Neural cell (in vitro differentiated cells): ENCODE measurements at regions not wholly inside any gene's neighbourhood (a gene's known extent, or its start where the extent isn't known, plus 50 kb on each side); places are given as distances from the start of the nearest gene placed in this dataset.

Source experiments
- H2AFZ ChIP-seq: fragments of 200-600, 300-800 bp; sonication (generic), shearing (Covaris generic); 2 replicates; pipeline ENCODE4 v1.6.0; 2014; ENCODE audit warnings: low read depth, mild to moderate bottlenecking, antibody characterized with exemption, low read length, moderate library complexity
- H3F3A ChIP-seq: fragments of 200-600 bp; shearing (Covaris generic); 2 replicates; pipeline ENCODE4 v1.6.1; 2016; ENCODE audit warnings: mild to moderate bottlenecking, moderate library complexity, mixed read lengths, antibody characterized with exemption, low read length; ENCODE audit not compliant: insufficient read depth, poor library complexity, severe bottlenecking
- H3K27ac ChIP-seq: fragments of 200-600, 300-800 bp; sonication (generic), shearing (Covaris generic); 2 replicates; pipeline ENCODE4 v1.5.1; 2014; ENCODE audit warnings: mild to moderate bottlenecking, low read length, moderate library complexity
- H3K27me3 ChIP-seq: fragments of 300-800, 200-600 bp; sonication (generic), shearing (Covaris generic); 2 replicates; pipeline ENCODE4 v1.6.0; 2014; ENCODE audit warnings: mild to moderate bottlenecking, low read depth, low read length, moderate library complexity; ENCODE audit not compliant: insufficient read depth
- H3K36me3 ChIP-seq: fragments of 300-800, 200-600 bp; sonication (generic), shearing (Covaris generic); 2 replicates; pipeline ENCODE4 v1.5.1; 2014; ENCODE audit warnings: mild to moderate bottlenecking, antibody characterized with exemption, low read length, moderate library complexity; ENCODE audit not compliant: insufficient read depth
- H3K4me2 ChIP-seq: fragments of 300-800, 200-600 bp; sonication (generic), shearing (Covaris generic); 2 replicates; pipeline ENCODE4 v1.6.0; 2014; ENCODE audit warnings: mild to moderate bottlenecking, low read length
- H3K4me3 ChIP-seq: fragments of 300-800, 200-600 bp; sonication (generic), shearing (Covaris generic); 2 replicates; pipeline ENCODE4 v1.5.1; 2014; ENCODE audit warnings: mild to moderate bottlenecking, low read length, moderate library complexity
- H3K79me2 ChIP-seq: fragments of 200-600 bp; shearing (Covaris generic); replicated peaks from 2 replicates; pipeline ENCODE4 v1.6.0; 2014; ENCODE audit warnings: mild to moderate bottlenecking, low read length, moderate library complexity; ENCODE audit not compliant: insufficient read depth
- H3K9ac ChIP-seq: fragments of 300-800, 200-600 bp; sonication (generic), shearing (Covaris generic); 2 replicates; pipeline ENCODE4 v1.6.1; 2016; ENCODE audit warnings: mild to moderate bottlenecking, low read length, mixed read lengths
- H3K9me2 ChIP-seq: fragments of 200-600 bp; shearing (Covaris generic); 2 replicates; pipeline ENCODE4 v1.6.1; 2016; ENCODE audit warnings: mild to moderate bottlenecking, low read length, mixed read lengths; ENCODE audit not compliant: insufficient read depth
- H3K9me3 ChIP-seq: fragments of 200-600, 300-800 bp; sonication (generic), shearing (Covaris generic); 2 replicates; pipeline ENCODE4 v1.6.1; 2016; ENCODE audit warnings: mild to moderate bottlenecking, mixed run types, low read length, moderate library complexity, mixed read lengths
- H4K20me1 ChIP-seq: fragments of 200-600 bp; shearing (Covaris generic); 2 replicates; pipeline ENCODE4 v1.6.1; 2016; ENCODE audit warnings: mild to moderate bottlenecking, mixed run types; ENCODE audit not compliant: insufficient read depth
- CTCF ChIP-seq: fragments of 450-650 bp; IDR thresholded peaks from 2 replicates; pipeline ENCODE4 v1.5.1; 2014; ENCODE audit warnings: antibody characterized with exemption, mild to moderate bottlenecking, moderate library complexity; ENCODE audit not compliant: poor library complexity, severe bottlenecking
- EP300 ChIP-seq: fragments of 450-650 bp; conservative IDR thresholded peaks from 2 replicates; pipeline ENCODE4 v1.6.1; 2014; ENCODE audit warnings: antibody characterized with exemption, mild to moderate bottlenecking, moderate library complexity; ENCODE audit not compliant: poor library complexity, severe bottlenecking
- EZH2 ChIP-seq: fragments of 200-600, 300-800 bp; shearing (Covaris generic), sonication (generic); IDR thresholded peaks from 2 replicates; pipeline ENCODE4 v1.6.1; 2014; ENCODE audit warnings: antibody characterized with exemption, low read length, borderline replicate concordance, mild to moderate bottlenecking; ENCODE audit not compliant: insufficient read depth, poor library complexity, severe bottlenecking
- POLR2AphosphoS5 ChIP-seq: IDR thresholded peaks from 2 replicates; pipeline ENCODE4 v1.6.1; 2012
- RAD21 ChIP-seq: fragments of 450-650 bp; conservative IDR thresholded peaks from 2 replicates; pipeline ENCODE4 v1.6.1; 2014; ENCODE audit warnings: antibody characterized with exemption, mild to moderate bottlenecking, moderate library complexity
- SMC3 ChIP-seq: fragments of 450-650 bp; conservative IDR thresholded peaks from 2 replicates; pipeline ENCODE4 v1.6.1; 2014; ENCODE audit warnings: antibody characterized with exemption, mild to moderate bottlenecking, moderate library complexity; ENCODE audit not compliant: poor library complexity
- TAF1 ChIP-seq: IDR thresholded peaks from 2 replicates; pipeline ENCODE4 v1.6.1; 2012; ENCODE audit warnings: low read depth

- no peak overlapping the region for H3K27ac ChIP-seq
- H3K9ac ChIP-seq: no peak overlapping the region
- H3K36me3 ChIP-seq: no peaks in the 10 kb centered on the region
- no peaks in the 10 kb centered on the region for H3F3A ChIP-seq
- no peaks in the 10 kb centered on the region for H3K9me2 ChIP-seq
- no peaks in the 10 kb centered on the region for H4K20me1 ChIP-seq
- no peak for TF ChIP-seq POLR2AphosphoS5
- no peaks in the 10 kb centered on the region for H3K27me3 ChIP-seq
- no peaks in the 10 kb centered on the region for H3K79me2 ChIP-seq
- no peak overlapping the region for H2AFZ ChIP-seq
- no peaks in the 10 kb centered on the region for H3K9me3 ChIP-seq
- no peak overlapping the region for H3K4me3 ChIP-seq
- no peak overlapping the region for H3K4me2 ChIP-seq
Observed at GRCh38 chr6:132236281-132236680, 165.0 kb downstream of the MOXD1 start.

- Histone ChIP-seq H3K79me2 (no peaks in the 10 kb centered on the region), H3F3A (no peaks in the 10 kb centered on the region), H3K9me2 (no peaks in the 10 kb centered on the region), H3K4me2 (no peak overlapping the region), H4K20me1 (no peaks in the 10 kb centered on the region), H3K4me3 (no peak overlapping the region), H3K9me3 (no peaks in the 10 kb centered on the region), H3K27ac (no peak overlapping the region), H3K36me3 (no peaks in the 10 kb centered on the region), H3K27me3 (no peaks in the 10 kb centered on the region), H2AFZ (no peak overlapping the region), H3K9ac (no peak overlapping the region)
- TF ChIP-seq TAF1 (no peak), CTCF (no peak), EP300 (no peak), EZH2 (no peak), RAD21 (no peak)
Observed at GRCh38 chr6:132235596-132236280, 165.5 kb downstream of the MOXD1 start.

GRCh38 chr6:132234356-132234755 is 166.9 kb downstream of the MOXD1 start:
- Histone ChIP-seq H3K27ac (no peak overlapping the region), H3F3A (no peaks in the 10 kb centered on the region), H3K79me2 (no peaks in the 10 kb centered on the region), H2AFZ (no peak overlapping the region), H3K9me3 (no peaks in the 10 kb centered on the region), H3K4me3 (no peak overlapping the region), H3K36me3 (no peaks in the 10 kb centered on the region), H3K9ac (no peak overlapping the region), H3K27me3 (no peaks in the 10 kb centered on the region), H3K4me2 (no peak overlapping the region), H3K9me2 (no peaks in the 10 kb centered on the region), H4K20me1 (no peaks in the 10 kb centered on the region)
- TF ChIP-seq POLR2AphosphoS5: no peak

GRCh38 chr6:132231121-132231884 is 170.0 kb downstream of the MOXD1 start:
- H3K9me2 ChIP-seq: no peaks in the 10 kb centered on the region
- no peaks in the 10 kb centered on the region for H3K79me2 ChIP-seq
- H3K27ac ChIP-seq: no peak overlapping the region
- TF ChIP-seq SMC3: no peak
- TF ChIP-seq POLR2AphosphoS5: no peak
- no peak overlapping the region for H3K4me2 ChIP-seq
- H3K9ac ChIP-seq: no peak overlapping the region
- H3F3A ChIP-seq: no peaks in the 10 kb centered on the region
- H3K9me3 ChIP-seq: no peaks in the 10 kb centered on the region
- H3K36me3 ChIP-seq: no peaks in the 10 kb centered on the region
- H3K27me3 ChIP-seq: no peaks in the 10 kb centered on the region
- no peak overlapping the region for H3K4me3 ChIP-seq
- no peaks in the 10 kb centered on the region for H4K20me1 ChIP-seq
- no peak overlapping the region for H2AFZ ChIP-seq
